ENCODE measurements at regions not wholly inside any gene's neighbourhood (a gene's known extent, or its start where the extent isn't known, plus 50 kb on each side); places are given as distances from the start of the nearest gene placed in this dataset.

GRCh38 chr2:78486565-78486964 lies 538.9 kb upstream of the REG3G start (continued):
- TF ChIP-seq PATZ1 (CRISPR knock-in tag; IDR thresholded peaks at IDR 0.05; ENCODE audit: borderline replicate concordance) (no peak), ARNTL (CRISPR knock-in tag; IDR thresholded peaks at IDR 0.05; ENCODE audit: borderline replicate concordance, low read depth) (no peak)

GRCh38 chr2:78498125-78498524 lies 527.4 kb upstream of the REG3G start:
- ATAC-seq, result no peak
- TF ChIP-seq SNAI2 (CRISPR knock-in tag; IDR thresholded peaks at IDR 0.05) (no peak), ZFP3 (CRISPR knock-in tag; IDR thresholded peaks at IDR 0.05) (no peak), CSDC2 (CRISPR knock-in tag; IDR thresholded peaks at IDR 0.05) (no peak), ESRRG (CRISPR knock-in tag; IDR thresholded peaks at IDR 0.05) (no peak), PATZ1 (CRISPR knock-in tag; IDR thresholded peaks at IDR 0.05; ENCODE audit: borderline replicate concordance) (no peak), ZNF8 (CRISPR knock-in tag; IDR thresholded peaks at IDR 0.05) (no peak), CSRNP3 (CRISPR knock-in tag; IDR thresholded peaks at IDR 0.05) (no peak), ARNTL (CRISPR knock-in tag; IDR thresholded peaks at IDR 0.05; ENCODE audit: borderline replicate concordance, low read depth) (no peak), ZFP30 (CRISPR knock-in tag; IDR thresholded peaks at IDR 0.05) (no peak), POU6F1 (CRISPR knock-in tag; IDR thresholded peaks at IDR 0.05; ENCODE audit: borderline replicate concordance, low read depth) (no peak), TCF4 (CRISPR knock-in tag; IDR thresholded peaks at IDR 0.05; ENCODE audit: borderline replicate concordance) (no peak)

GRCh38 chr2:78506301-78506700 lies 519.2 kb upstream of the REG3G start:
- no peak for ATAC-seq

More at GRCh38 chr2:78506301-78506700, 519.2 kb upstream of the REG3G start:
- no peak for TF ChIP-seq ESRRG (CRISPR knock-in tag; IDR thresholded peaks at IDR 0.05)
- no peak for TF ChIP-seq POU6F1 (CRISPR knock-in tag; IDR thresholded peaks at IDR 0.05; ENCODE audit: borderline replicate concordance, low read depth)
- TF ChIP-seq TCF4 (CRISPR knock-in tag; IDR thresholded peaks at IDR 0.05; ENCODE audit: borderline replicate concordance), result no peak
- TF ChIP-seq TOX (CRISPR knock-in tag; IDR thresholded peaks at IDR 0.05; ENCODE audit: borderline replicate concordance), result no peak
- no peak for TF ChIP-seq CSRNP3 (CRISPR knock-in tag; IDR thresholded peaks at IDR 0.05)
- no peak for TF ChIP-seq ZFP3 (CRISPR knock-in tag; IDR thresholded peaks at IDR 0.05)
- TF ChIP-seq OSR1 (CRISPR knock-in tag; IDR thresholded peaks at IDR 0.05), result no peak
- no peak for TF ChIP-seq ZNF565 (CRISPR knock-in tag; conservative IDR thresholded peaks at IDR 0.05; ENCODE audit: low read depth)
- TF ChIP-seq ARNTL (CRISPR knock-in tag; IDR thresholded peaks at IDR 0.05; ENCODE audit: borderline replicate concordance, low read depth), result no peak
- TF ChIP-seq ZNF70 (CRISPR knock-in tag; IDR thresholded peaks at IDR 0.05), result no peak
- no peak for TF ChIP-seq SNAI2 (CRISPR knock-in tag; IDR thresholded peaks at IDR 0.05)
- no peak for TF ChIP-seq RARB (CRISPR knock-in tag; IDR thresholded peaks at IDR 0.05)
- TF ChIP-seq ZC3H10 (CRISPR knock-in tag; IDR thresholded peaks at IDR 0.05), result no peak
- no peak for TF ChIP-seq ZNF8 (CRISPR knock-in tag; IDR thresholded peaks at IDR 0.05)
- no peak for TF ChIP-seq CREB5 (CRISPR knock-in tag; IDR thresholded peaks at IDR 0.05; ENCODE audit: low read depth)
- no peak for TF ChIP-seq TSHZ2 (CRISPR knock-in tag; IDR thresholded peaks at IDR 0.05)
- no peak for TF ChIP-seq GLIS3 (CRISPR knock-in tag; IDR thresholded peaks at IDR 0.05)
- no peak for TF ChIP-seq PATZ1 (CRISPR knock-in tag; IDR thresholded peaks at IDR 0.05; ENCODE audit: borderline replicate concordance)

Measured in SK-N-SH treated with all-trans-retinoic acid at 6 μM for 48 hours (cell line).